Endodermal cell (in vitro differentiated cells): ENCODE measurements at regions not wholly inside any gene's neighbourhood (a gene's known extent, or its start where the extent isn't known, plus 50 kb on each side); places are given as distances from the start of the nearest gene placed in this dataset.

ENCODE experiments used
- DNase-seq: peaks from one replicate; pipeline ENCODE4 v3.0.0-alpha.2; 2017
- H3K27ac ChIP-seq: 2 replicates; pipeline ENCODE4 v1.5.1; 2013; ENCODE audit warnings: mild to moderate bottlenecking, low read depth, low read length, moderate library complexity
- H3K27me3 ChIP-seq: 2 replicates; pipeline ENCODE4 v1.6.1; 2013; ENCODE audit warnings: mild to moderate bottlenecking, low read length, moderate library complexity; ENCODE audit not compliant: insufficient read depth, control insufficient read depth, poor library complexity, severe bottlenecking
- H3K36me3 ChIP-seq: 2 replicates; pipeline ENCODE4 v1.7.0; 2013; ENCODE audit warnings: mild to moderate bottlenecking, low read length, moderate library complexity; ENCODE audit not compliant: control insufficient read depth, insufficient read depth
- H3K4me1 ChIP-seq: one replicate; pipeline ENCODE4 v1.7.0; 2013; ENCODE audit warnings: low read length; ENCODE audit not compliant: control insufficient read depth, insufficient read depth
- H3K4me3 ChIP-seq: 2 replicates; pipeline ENCODE4 v1.5.1; 2013; ENCODE audit warnings: mild to moderate bottlenecking, low read length, moderate library complexity
- H3K9ac ChIP-seq: 2 replicates; pipeline ENCODE4 v1.6.1; 2013; ENCODE audit warnings: mild to moderate bottlenecking, low read length, moderate library complexity; ENCODE audit not compliant: poor library complexity, severe bottlenecking; ENCODE audit errors: extremely low read depth
- H3K9me3 ChIP-seq: 2 replicates; pipeline ENCODE4 v1.6.1; 2013; ENCODE audit warnings: mild to moderate bottlenecking, low read length, moderate library complexity; ENCODE audit not compliant: control insufficient read depth
- H3K27ac Mint-ChIP-seq: 2 replicates; pipeline ENCODE4 v1.8.0; 2020; ENCODE audit warnings: mixed read lengths
- H3K27me3 Mint-ChIP-seq: 2 replicates; pipeline ENCODE4 v1.8.0; 2021; ENCODE audit warnings: mild to moderate bottlenecking, mixed read lengths; ENCODE audit not compliant: insufficient read depth
- H3K36me3 Mint-ChIP-seq: 2 replicates; pipeline ENCODE4 v1.8.0; 2020; ENCODE audit warnings: low read depth, mixed read lengths
- H3K4me1 Mint-ChIP-seq: 2 replicates; pipeline ENCODE4 v1.8.0; 2020; ENCODE audit warnings: mixed read lengths
- H3K4me3 Mint-ChIP-seq: 2 replicates; pipeline ENCODE4 v1.8.0; 2020; ENCODE audit warnings: mild to moderate bottlenecking, moderate library complexity, mixed read lengths
- H3K9me3 Mint-ChIP-seq: 2 replicates; pipeline ENCODE4 v1.8.0; 2020; ENCODE audit warnings: mild to moderate bottlenecking, mixed read lengths
- WGBS, 2 experiments: methylation state at CpG; one replicate each; pipeline versions ENCODE4 v1.1.5 to v1.1.7; 2013; ENCODE audit warnings: missing lambda C conversion rate in 2 of 2, mixed read lengths in 1 of 2; ENCODE audit not compliant: insufficient coverage in 1 of 2, insufficient read length in 1 of 2; 5-methylcytosine and 5-hydroxymethylcytosine counted together
- TF ChIP-seq, protein P1 (sequence below): fragments of 200-600 bp; sonication (generic); conservative IDR thresholded peaks from 2 replicates; pipeline ENCODE4 v1.5.0; 2021; ENCODE audit warnings: antibody characterized with exemption, mild to moderate bottlenecking

DNA sequence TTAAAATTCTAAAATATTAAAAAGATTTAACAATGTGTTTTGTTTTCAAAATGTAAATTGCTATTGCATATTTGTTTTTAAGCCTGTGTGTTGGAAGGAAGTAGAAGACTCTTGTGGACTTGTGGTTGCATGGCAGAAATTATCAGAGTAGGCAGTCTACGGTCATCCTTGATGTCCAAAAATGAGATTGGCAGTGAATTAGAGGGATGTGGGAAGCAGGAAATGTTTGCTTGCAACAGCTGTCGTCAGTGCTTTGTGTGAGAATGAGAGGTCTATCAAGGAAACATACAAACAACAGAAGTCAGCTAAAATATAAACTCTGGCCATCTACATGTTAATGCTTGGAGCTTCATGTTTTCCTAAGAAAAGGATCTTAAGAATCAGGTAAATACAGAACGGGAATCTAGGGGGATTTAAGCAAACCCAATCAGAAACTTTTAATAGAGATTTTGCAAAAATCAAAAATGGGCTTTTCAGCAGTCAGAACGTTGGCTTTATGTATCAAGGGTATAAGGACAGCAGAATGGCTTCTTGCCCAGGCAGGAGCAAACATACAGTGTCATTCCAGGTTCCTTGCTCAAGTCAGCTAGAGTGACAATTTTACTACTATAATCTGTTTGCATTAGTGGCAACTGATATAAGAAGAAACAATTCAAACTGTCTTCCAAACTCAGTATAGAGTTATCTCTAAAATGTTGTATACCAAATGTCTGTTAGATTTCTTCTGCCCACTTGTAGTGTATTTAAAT, 196.7 kb downstream of the CYB561 start:
- Mint-ChIP-seq H3K27ac (peak overlapping the region; percentile 75), H3K27me3 (no peaks in the 10 kb centered on the region), H3K9me3 (peaks cover 6% of the 10 kb centered on the region), H3K36me3 (no peaks in the 10 kb centered on the region), H3K4me1 (peaks cover 5% of the 10 kb centered on the region), H3K4me3 (no peak overlapping the region)
- no peaks in the 10 kb centered on the region for H3K9me3 ChIP-seq
- H3K36me3 ChIP-seq: no peaks in the 10 kb centered on the region
- TF ChIP-seq, protein P1, sequence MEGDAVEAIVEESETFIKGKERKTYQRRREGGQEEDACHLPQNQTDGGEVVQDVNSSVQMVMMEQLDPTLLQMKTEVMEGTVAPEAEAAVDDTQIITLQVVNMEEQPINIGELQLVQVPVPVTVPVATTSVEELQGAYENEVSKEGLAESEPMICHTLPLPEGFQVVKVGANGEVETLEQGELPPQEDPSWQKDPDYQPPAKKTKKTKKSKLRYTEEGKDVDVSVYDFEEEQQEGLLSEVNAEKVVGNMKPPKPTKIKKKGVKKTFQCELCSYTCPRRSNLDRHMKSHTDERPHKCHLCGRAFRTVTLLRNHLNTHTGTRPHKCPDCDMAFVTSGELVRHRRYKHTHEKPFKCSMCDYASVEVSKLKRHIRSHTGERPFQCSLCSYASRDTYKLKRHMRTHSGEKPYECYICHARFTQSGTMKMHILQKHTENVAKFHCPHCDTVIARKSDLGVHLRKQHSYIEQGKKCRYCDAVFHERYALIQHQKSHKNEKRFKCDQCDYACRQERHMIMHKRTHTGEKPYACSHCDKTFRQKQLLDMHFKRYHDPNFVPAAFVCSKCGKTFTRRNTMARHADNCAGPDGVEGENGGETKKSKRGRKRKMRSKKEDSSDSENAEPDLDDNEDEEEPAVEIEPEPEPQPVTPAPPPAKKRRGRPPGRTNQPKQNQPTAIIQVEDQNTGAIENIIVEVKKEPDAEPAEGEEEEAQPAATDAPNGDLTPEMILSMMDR: no peak
- no peak overlapping the region for H3K4me3 ChIP-seq
- no peak overlapping the region for H3K9ac ChIP-seq
- no peak for DNase-seq
- 86 to 89% methylated on average over 2 to 4 of the region's 4 CpGs for WGBS, 2 experiments
- no peaks in the 10 kb centered on the region for H3K4me1 ChIP-seq
- no peak overlapping the region for H3K27ac ChIP-seq
- H3K27me3 ChIP-seq: no peaks in the 10 kb centered on the region

DNA sequence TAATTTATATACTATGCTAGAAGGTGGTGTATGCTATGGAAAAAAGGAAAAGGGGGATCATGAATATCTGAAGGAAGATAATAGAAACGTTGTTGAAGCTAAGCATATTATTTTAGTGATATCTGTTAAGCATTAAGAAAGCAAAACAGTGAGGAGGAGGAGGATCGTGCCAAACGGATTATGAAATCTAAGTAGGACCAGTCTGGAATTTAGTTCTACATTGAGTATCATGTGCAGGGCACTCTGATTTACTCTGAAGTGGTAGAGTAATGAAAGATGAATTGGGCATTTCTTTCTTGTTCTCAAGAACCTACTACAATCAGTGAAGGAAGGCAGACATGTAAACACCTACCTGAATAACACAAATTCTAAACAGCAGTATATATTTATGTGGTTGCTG, 195.3 kb downstream of the CYB561 start:
- TF ChIP-seq, protein P1: no peak
- Mint-ChIP-seq H3K4me1 (peaks cover 5% of the 10 kb centered on the region), H3K9me3 (peaks cover 4% of the 10 kb centered on the region), H3K36me3 (no peaks in the 10 kb centered on the region), H3K27me3 (no peaks in the 10 kb centered on the region), H3K27ac (no peak overlapping the region), H3K4me3 (no peak overlapping the region)
- Histone ChIP-seq H3K4me3 (no peak overlapping the region), H3K27ac (no peak overlapping the region), H3K9me3 (no peaks in the 10 kb centered on the region), H3K4me1 (no peaks in the 10 kb centered on the region), H3K36me3 (no peaks in the 10 kb centered on the region), H3K9ac (no peak overlapping the region), H3K27me3 (no peaks in the 10 kb centered on the region)
- no peak for DNase-seq
- WGBS, 2 experiments: 90 to 93% methylated on average over 3 of the region's 3 CpGs

DNA sequence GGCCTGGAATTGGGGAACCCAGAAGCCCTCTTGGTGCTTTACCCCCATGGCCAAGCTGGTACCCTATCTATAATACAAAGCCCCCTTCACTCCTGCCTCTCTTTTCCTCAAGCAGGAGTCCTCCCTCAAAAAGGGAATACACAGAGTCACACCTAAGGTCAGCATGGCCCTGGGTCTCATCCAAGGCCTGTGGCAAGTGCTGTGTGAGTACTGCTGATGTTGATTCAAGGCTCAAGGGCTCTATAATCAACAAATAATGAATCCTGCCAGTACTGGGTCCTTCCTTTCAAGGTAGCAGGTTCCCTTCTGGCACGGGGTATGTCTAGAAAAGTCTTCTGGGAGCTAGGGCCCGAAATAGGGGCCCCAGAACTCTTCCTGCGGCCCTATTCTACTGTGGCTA, 187.3 kb downstream of the CYB561 start:
- H3K4me1 ChIP-seq: no peaks in the 10 kb centered on the region
- H3K4me3 ChIP-seq: no peak overlapping the region
- Mint-ChIP-seq H3K4me3 (no peak overlapping the region), H3K27ac (no peak overlapping the region), H3K4me1 (no peaks in the 10 kb centered on the region), H3K27me3 (no peaks in the 10 kb centered on the region), H3K9me3 (peaks cover 8% of the 10 kb centered on the region), H3K36me3 (peaks cover 2% of the 10 kb centered on the region)
- H3K27ac ChIP-seq: no peak overlapping the region
- no peak overlapping the region for H3K9ac ChIP-seq
- WGBS, 2 experiments: 89 to 100% methylated on average over 1 to 3 of the region's 3 CpGs
- no peak for DNase-seq
- H3K27me3 ChIP-seq: no peaks in the 10 kb centered on the region
- TF ChIP-seq, protein P1: no peak
- H3K9me3 ChIP-seq: no peaks in the 10 kb centered on the region
- no peaks in the 10 kb centered on the region for H3K36me3 ChIP-seq
